ENCODE measurements at regions not wholly inside any gene's neighbourhood (a gene's known extent, or its start where the extent isn't known, plus 50 kb on each side); places are given as distances from the start of the nearest gene placed in this dataset.
"Not testable (repeated sequence)": the region's sequence is repeated elsewhere in the genome, so short reads cannot be mapped to it uniquely, and the experiment has no call there.

GRCh38 chr1:199612976-199613774 lies 414.3 kb upstream of the NR5A2 start:
- Histone ChIP-seq H3K4me3 (ENCODE audit: low read depth, low read length, poor library complexity, severe bottlenecking) (no peak overlapping the region), H3K27ac (ENCODE audit: low read depth, low read length, poor library complexity, severe bottlenecking) (no peak overlapping the region), H3K9me3 (ENCODE audit: low read depth, low read length, poor library complexity, severe bottlenecking) (no peaks in the 10 kb centered on the region), H3K36me3 (ENCODE audit: insufficient read depth, low read length, poor library complexity, severe bottlenecking) (no peaks in the 10 kb centered on the region), H3K27me3 (replicated peaks; ENCODE audit: insufficient read depth, low read depth, low read length, poor library complexity) (no peaks in the 10 kb centered on the region), H3K4me1 (ENCODE audit: insufficient read depth, low read length, poor library complexity, severe bottlenecking) (no peaks in the 10 kb centered on the region)
- no peak for DNase-seq (ENCODE audit: low spot score)
- ChIA-PET POLR2A (ENCODE audit: low non-redundant PET) (no interaction called here), CTCF (no interaction called here)
- BruUV-seq (replicated peaks): no TSS peak
- TF ChIP-seq EZH2 (IDR thresholded peaks at IDR 0.05; ENCODE audit: borderline replicate concordance, low read depth, low read length, poor library complexity, severe bottlenecking): no peak
- TF ChIP-seq, protein P1, sequence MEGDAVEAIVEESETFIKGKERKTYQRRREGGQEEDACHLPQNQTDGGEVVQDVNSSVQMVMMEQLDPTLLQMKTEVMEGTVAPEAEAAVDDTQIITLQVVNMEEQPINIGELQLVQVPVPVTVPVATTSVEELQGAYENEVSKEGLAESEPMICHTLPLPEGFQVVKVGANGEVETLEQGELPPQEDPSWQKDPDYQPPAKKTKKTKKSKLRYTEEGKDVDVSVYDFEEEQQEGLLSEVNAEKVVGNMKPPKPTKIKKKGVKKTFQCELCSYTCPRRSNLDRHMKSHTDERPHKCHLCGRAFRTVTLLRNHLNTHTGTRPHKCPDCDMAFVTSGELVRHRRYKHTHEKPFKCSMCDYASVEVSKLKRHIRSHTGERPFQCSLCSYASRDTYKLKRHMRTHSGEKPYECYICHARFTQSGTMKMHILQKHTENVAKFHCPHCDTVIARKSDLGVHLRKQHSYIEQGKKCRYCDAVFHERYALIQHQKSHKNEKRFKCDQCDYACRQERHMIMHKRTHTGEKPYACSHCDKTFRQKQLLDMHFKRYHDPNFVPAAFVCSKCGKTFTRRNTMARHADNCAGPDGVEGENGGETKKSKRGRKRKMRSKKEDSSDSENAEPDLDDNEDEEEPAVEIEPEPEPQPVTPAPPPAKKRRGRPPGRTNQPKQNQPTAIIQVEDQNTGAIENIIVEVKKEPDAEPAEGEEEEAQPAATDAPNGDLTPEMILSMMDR (conservative IDR thresholded peaks at IDR 0.05; ENCODE audit: low read depth, low read length): no peak
- intact Hi-C loops (cut with micrococcal nuclease; ENCODE audit: unreplicated experiment): no loop called here

DNA sequence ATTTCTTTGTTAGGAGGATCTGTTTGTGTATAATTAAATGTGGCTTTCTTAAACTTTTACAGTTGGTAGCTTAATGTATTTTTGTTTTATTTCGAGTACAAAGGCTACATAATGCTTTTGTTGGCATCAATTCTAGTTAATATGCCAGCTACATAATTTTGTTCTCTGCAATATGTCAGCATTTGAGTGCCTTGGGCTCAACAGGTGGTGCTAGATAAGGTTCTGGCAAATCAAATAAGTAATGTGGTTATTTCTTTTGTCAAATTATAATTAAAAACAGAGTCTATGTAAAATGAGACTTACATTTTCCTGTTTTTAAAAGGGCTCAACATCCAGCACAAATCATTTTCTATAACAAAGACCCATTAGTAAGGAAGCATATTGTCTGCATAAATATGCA lies 410.6 kb upstream of the NR5A2 start:
- no peak for TF ChIP-seq EZH2 (IDR thresholded peaks at IDR 0.05; ENCODE audit: borderline replicate concordance, low read depth, low read length, poor library complexity, severe bottlenecking)
- TF ChIP-seq, protein P1 (conservative IDR thresholded peaks at IDR 0.05; ENCODE audit: low read depth, low read length): no peak
- POLR2A ChIA-PET (ENCODE audit: low non-redundant PET): no interaction called here
- BruUV-seq (replicated peaks): no TSS peak
- Histone ChIP-seq H3K4me3 (ENCODE audit: low read depth, low read length, poor library complexity, severe bottlenecking) (no peak overlapping the region), H3K36me3 (ENCODE audit: insufficient read depth, low read length, poor library complexity, severe bottlenecking) (no peaks in the 10 kb centered on the region), H3K4me1 (ENCODE audit: insufficient read depth, low read length, poor library complexity, severe bottlenecking) (no peaks in the 10 kb centered on the region), H3K9me3 (ENCODE audit: low read depth, low read length, poor library complexity, severe bottlenecking) (no peaks in the 10 kb centered on the region), H3K27ac (ENCODE audit: low read depth, low read length, poor library complexity, severe bottlenecking) (no peak overlapping the region), H3K27me3 (replicated peaks; ENCODE audit: insufficient read depth, low read depth, low read length, poor library complexity) (no peaks in the 10 kb centered on the region)
- intact Hi-C loops (cut with micrococcal nuclease; ENCODE audit: unreplicated experiment): no loop called here
- CTCF ChIA-PET: no interaction called here
- DNase-seq (ENCODE audit: low spot score): no peak

GRCh38 chr1:199619223-199619622 lies 408.3 kb upstream of the NR5A2 start:
- Histone ChIP-seq H3K4me3 (ENCODE audit: low read depth, low read length, poor library complexity, severe bottlenecking) (no peak overlapping the region), H3K27ac (ENCODE audit: low read depth, low read length, poor library complexity, severe bottlenecking) (no peak overlapping the region), H3K4me1 (ENCODE audit: insufficient read depth, low read length, poor library complexity, severe bottlenecking) (no peaks in the 10 kb centered on the region), H3K36me3 (ENCODE audit: insufficient read depth, low read length, poor library complexity, severe bottlenecking) (no peaks in the 10 kb centered on the region), H3K9me3 (ENCODE audit: low read depth, low read length, poor library complexity, severe bottlenecking) (no peaks in the 10 kb centered on the region), H3K27me3 (replicated peaks; ENCODE audit: insufficient read depth, low read depth, low read length, poor library complexity) (no peaks in the 10 kb centered on the region)
- POLR2A ChIA-PET (ENCODE audit: low non-redundant PET): no interaction called here
- BruUV-seq (replicated peaks): no TSS peak
- CTCF ChIA-PET: no interaction called here
- TF ChIP-seq EZH2 (IDR thresholded peaks at IDR 0.05; ENCODE audit: borderline replicate concordance, low read depth, low read length, poor library complexity, severe bottlenecking): no peak
- TF ChIP-seq, protein P1 (conservative IDR thresholded peaks at IDR 0.05; ENCODE audit: low read depth, low read length): no peak
- no peak for DNase-seq (ENCODE audit: low spot score)
- intact Hi-C loops (cut with micrococcal nuclease; ENCODE audit: unreplicated experiment): no loop called here

- DNase-seq (ENCODE audit: low spot score); CTCF ChIA-PET; H3K4me3 ChIP-seq (ENCODE audit: low read depth, low read length, poor library complexity, severe bottlenecking); H3K36me3 ChIP-seq (ENCODE audit: insufficient read depth, low read length, poor library complexity, severe bottlenecking); H3K27ac ChIP-seq (ENCODE audit: low read depth, low read length, poor library complexity, severe bottlenecking); POLR2A ChIA-PET (ENCODE audit: low non-redundant PET); H3K27me3 ChIP-seq (replicated peaks; ENCODE audit: insufficient read depth, low read depth, low read length, poor library complexity); BruUV-seq (replicated peaks); H3K4me1 ChIP-seq (ENCODE audit: insufficient read depth, low read length, poor library complexity, severe bottlenecking); intact Hi-C loops (cut with micrococcal nuclease; ENCODE audit: unreplicated experiment); H3K9me3 ChIP-seq (ENCODE audit: low read depth, low read length, poor library complexity, severe bottlenecking): not testable (repeated sequence)
These were observed 401.3 kb upstream of the NR5A2 start for GRCh38 chr1:199626228-199626627.

Data from A673 (cell line).